HCT116 (cell line): ENCODE measurements at regions not wholly inside any gene's neighbourhood (a gene's known extent, or its start where the extent isn't known, plus 50 kb on each side); places are given as distances from the start of the nearest gene placed in this dataset.

ENCODE experiments used
- EGR1 ChIP-seq: IDR thresholded peaks from 2 replicates; pipeline ENCODE4 v1.6.1; 2012; ENCODE audit warnings: low read depth
- ELF1 ChIP-seq: IDR thresholded peaks from 2 replicates; pipeline ENCODE4 v1.6.1; 2012; ENCODE audit warnings: low read depth, borderline replicate concordance
- EZH2 ChIP-seq: fragments of 200-600 bp; sonication (generic); IDR thresholded peaks from 2 replicates; pipeline ENCODE4 v1.6.1; 2017; ENCODE audit warnings: antibody characterized with exemption, mixed run types
- POLR2AphosphoS5 ChIP-seq: IDR thresholded peaks from 2 replicates; pipeline ENCODE4 v1.6.1; 2011; ENCODE audit warnings: mild to moderate bottlenecking, low read depth, low read length, moderate library complexity
- RAD21 ChIP-seq: IDR thresholded peaks from 2 replicates; pipeline ENCODE4 v1.6.1; 2012; ENCODE audit warnings: low read depth, mild to moderate bottlenecking
- SIN3A ChIP-seq: IDR thresholded peaks from 2 replicates; pipeline ENCODE4 v1.6.1; 2012; ENCODE audit warnings: low read depth
- ZFX ChIP-seq: fragments of 450-650 bp; IDR thresholded peaks from 2 replicates; pipeline ENCODE4 v1.6.1; 2017
- TF ChIP-seq, protein P1 (sequence below), 3 experiments: fragments of 200-600 bp in 1 of 3; sonication (generic) in 1 of 3; IDR thresholded peaks in 2 of 3; conservative IDR thresholded peaks in 1 of 3; 2 replicates each; pipeline ENCODE4 v1.5.1; 2012 to 2017; ENCODE audit warnings: low read depth in 2 of 3, low read length in 2 of 3, antibody characterized with exemption in 1 of 3, borderline replicate concordance in 1 of 3, control low read depth in 1 of 3, mild to moderate bottlenecking in 1 of 3, mixed read lengths in 1 of 3, mixed run types in 1 of 3, moderate library complexity in 1 of 3; ENCODE audit not compliant: insufficient read depth in 1 of 3

DNA sequence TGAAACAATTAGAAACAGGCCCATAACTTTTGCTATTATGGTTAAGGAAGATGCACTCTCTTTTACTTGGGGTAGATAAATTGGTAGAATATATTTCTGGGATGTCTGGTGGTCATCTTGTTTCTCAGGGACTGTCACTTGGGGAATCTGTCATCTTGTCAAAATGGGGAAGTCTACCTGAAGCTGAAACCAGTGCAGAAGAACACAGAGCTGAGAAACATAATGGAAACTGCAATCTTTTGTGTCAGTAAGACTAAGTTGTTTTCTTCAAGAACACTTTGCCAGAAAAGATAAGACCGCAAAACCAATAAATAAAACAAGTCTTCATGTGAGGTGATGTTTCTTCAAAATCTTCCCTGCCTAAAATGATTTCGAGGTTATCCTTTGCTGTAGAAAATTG is 92.0 kb downstream of the NAA11 start:
- TF ChIP-seq POLR2AphosphoS5 (no peak), EZH2 (no peak), EGR1 (no peak), SIN3A (no peak), ZFX (no peak), RAD21 (no peak), ELF1 (no peak)
- TF ChIP-seq, protein P1, sequence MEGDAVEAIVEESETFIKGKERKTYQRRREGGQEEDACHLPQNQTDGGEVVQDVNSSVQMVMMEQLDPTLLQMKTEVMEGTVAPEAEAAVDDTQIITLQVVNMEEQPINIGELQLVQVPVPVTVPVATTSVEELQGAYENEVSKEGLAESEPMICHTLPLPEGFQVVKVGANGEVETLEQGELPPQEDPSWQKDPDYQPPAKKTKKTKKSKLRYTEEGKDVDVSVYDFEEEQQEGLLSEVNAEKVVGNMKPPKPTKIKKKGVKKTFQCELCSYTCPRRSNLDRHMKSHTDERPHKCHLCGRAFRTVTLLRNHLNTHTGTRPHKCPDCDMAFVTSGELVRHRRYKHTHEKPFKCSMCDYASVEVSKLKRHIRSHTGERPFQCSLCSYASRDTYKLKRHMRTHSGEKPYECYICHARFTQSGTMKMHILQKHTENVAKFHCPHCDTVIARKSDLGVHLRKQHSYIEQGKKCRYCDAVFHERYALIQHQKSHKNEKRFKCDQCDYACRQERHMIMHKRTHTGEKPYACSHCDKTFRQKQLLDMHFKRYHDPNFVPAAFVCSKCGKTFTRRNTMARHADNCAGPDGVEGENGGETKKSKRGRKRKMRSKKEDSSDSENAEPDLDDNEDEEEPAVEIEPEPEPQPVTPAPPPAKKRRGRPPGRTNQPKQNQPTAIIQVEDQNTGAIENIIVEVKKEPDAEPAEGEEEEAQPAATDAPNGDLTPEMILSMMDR (IDR thresholded peaks at IDR 0.05 in 2 of 3, conservative IDR thresholded peaks at IDR 0.05 in 1 of 3; ENCODE audit: borderline replicate concordance in 1 of 3, insufficient read depth in 1 of 3, low read depth in 2 of 3, low read length in 2 of 3) = no peak
